ENCODE measurements at regions not wholly inside any gene's neighbourhood (a gene's known extent, or its start where the extent isn't known, plus 50 kb on each side); places are given as distances from the start of the nearest gene placed in this dataset.
"Not testable (repeated sequence)": the region's sequence is repeated elsewhere in the genome, so short reads cannot be mapped to it uniquely, and the experiment has no call there.

GRCh38 chr13:72657379-72657778, 70.0 kb downstream of the MZT1 start:
- DNase-seq, result no peak

GRCh38 chr13:72656357-72656756, 71.1 kb downstream of the MZT1 start:
- DNase-seq, result no peak

- DNase-seq, result no peak
Measured at GRCh38 chr13:72653506-72653905, 73.9 kb downstream of the MZT1 start.

- DNase-seq, result no peak
Measured at GRCh38 chr13:72652681-72653080, 74.7 kb downstream of the MZT1 start.

GRCh38 chr13:72651144-72651543, 76.3 kb downstream of the MZT1 start:
- peak; percentile 64 for DNase-seq

- no peak for DNase-seq
Measured at GRCh38 chr13:72650051-72650700, 77.3 kb downstream of the MZT1 start.

- DNase-seq, result peak; percentile 10
Measured at GRCh38 chr13:72648513-72649065, 78.8 kb downstream of the MZT1 start.

- DNase-seq, result no peak
Measured at GRCh38 chr13:72647422-72647821, 80.0 kb downstream of the MZT1 start.

GRCh38 chr13:72645521-72645920, 81.9 kb downstream of the MZT1 start:
- no peak for DNase-seq

GRCh38 chr13:72643311-72643989, 84.0 kb downstream of the MZT1 start:
- DNase-seq, result no peak

GRCh38 chr13:72639377-72639776, 88.1 kb downstream of the MZT1 start:
- no peak for DNase-seq

- no peak for DNase-seq
Measured at GRCh38 chr13:72638059-72638815, 89.2 kb downstream of the MZT1 start.

GRCh38 chr13:72637561-72637960, 89.9 kb downstream of the MZT1 start:
- no peak for DNase-seq

GRCh38 chr13:72634859-72635258, 92.6 kb downstream of the MZT1 start:
- no peak for DNase-seq

- DNase-seq, result no peak
Measured at GRCh38 chr13:72622546-72622945, 104.9 kb downstream of the MZT1 start.

GRCh38 chr13:72620874-72621273, 106.6 kb downstream of the MZT1 start:
- DNase-seq, result no peak

GRCh38 chr13:72617951-72618350, 109.5 kb downstream of the MZT1 start:
- DNase-seq, result no peak

GRCh38 chr13:72617186-72617585, 110.2 kb downstream of the MZT1 start:
- no peak for DNase-seq

GRCh38 chr13:72610251-72610891, 117.1 kb downstream of the MZT1 start:
- DNase-seq, result not testable (repeated sequence)

- DNase-seq, result no peak
Measured at GRCh38 chr13:72599178-72599743, 128.2 kb downstream of the MZT1 start.

- DNase-seq, result no peak
Measured at GRCh38 chr13:72590091-72590740, 137.2 kb downstream of the MZT1 start.

GRCh38 chr13:72586518-72586917, 140.9 kb downstream of the MZT1 start:
- DNase-seq, result no peak

Measured in NCI-H748 treated with DMSO at 0.1 percent for 48 hours (cell line).